IPS-NIHi7 (cell line): ENCODE measurements at regions not wholly inside any gene's neighbourhood (a gene's known extent, or its start where the extent isn't known, plus 50 kb on each side); places are given as distances from the start of the nearest gene placed in this dataset.

Source experiments
- DNase-seq: peaks from one replicate; pipeline ENCODE4 v3.0.0; 2012; ENCODE audit warnings: mixed read lengths; ENCODE audit errors: extremely low spot score

- DNase-seq = no peak
These were observed 199.7 kb downstream of the KATNAL1 start for GRCh38 chr13:30107521-30108136.

GRCh38 chr13:30107121-30107520 lies 200.2 kb downstream of the KATNAL1 start:
- DNase-seq = no peak

GRCh38 chr13:30105381-30105780 lies 202.0 kb downstream of the KATNAL1 start:
- peak; percentile 63 for DNase-seq

GRCh38 chr13:30103161-30103840 lies 204.1 kb downstream of the KATNAL1 start:
- no peak for DNase-seq

- no peak for DNase-seq
These were observed 207.1 kb downstream of the KATNAL1 start for GRCh38 chr13:30100226-30100625.

- DNase-seq = no peak
These were observed 209.7 kb downstream of the KATNAL1 start for GRCh38 chr13:30097701-30098100.

- DNase-seq = no peak
These were observed 210.3 kb downstream of the KATNAL1 start for GRCh38 chr13:30097089-30097488.

GRCh38 chr13:30094015-30094414 lies 213.3 kb downstream of the KATNAL1 start:
- DNase-seq = no peak

- DNase-seq = no peak
These were observed 214.1 kb downstream of the KATNAL1 start for GRCh38 chr13:30093236-30093635.

GRCh38 chr13:30091691-30092090 lies 215.7 kb downstream of the KATNAL1 start:
- no peak for DNase-seq

GRCh38 chr13:30091035-30091434 lies 216.3 kb downstream of the KATNAL1 start:
- DNase-seq = no peak

GRCh38 chr13:30088312-30088855 lies 219.0 kb downstream of the KATNAL1 start:
- DNase-seq = no peak

GRCh38 chr13:30085087-30085486 lies 222.3 kb downstream of the KATNAL1 start:
- DNase-seq = no peak

- DNase-seq = no peak
These were observed 225.0 kb downstream of the KATNAL1 start for GRCh38 chr13:30082391-30082790.

GRCh38 chr13:30081331-30081730 lies 226.0 kb downstream of the KATNAL1 start:
- no peak for DNase-seq

GRCh38 chr13:30079501-30079900 lies 227.8 kb downstream of the KATNAL1 start:
- DNase-seq = no peak

GRCh38 chr13:30078059-30078458 lies 227.6 kb upstream of the UBL3 start:
- no peak for DNase-seq

- no peak for DNase-seq
These were observed 226.9 kb upstream of the UBL3 start for GRCh38 chr13:30077240-30077735.

- DNase-seq = no peak
These were observed 224.7 kb upstream of the UBL3 start for GRCh38 chr13:30074955-30075614.

GRCh38 chr13:30074431-30074830 lies 224.0 kb upstream of the UBL3 start:
- DNase-seq = no peak

GRCh38 chr13:30072818-30073186 lies 222.4 kb upstream of the UBL3 start:
- no peak for DNase-seq

- no peak for DNase-seq
These were observed 221.8 kb upstream of the UBL3 start for GRCh38 chr13:30071969-30072817.
